H1 (cell line): ENCODE measurements at regions not wholly inside any gene's neighbourhood (a gene's known extent, or its start where the extent isn't known, plus 50 kb on each side); places are given as distances from the start of the nearest gene placed in this dataset.

Experiments
- CHD1 ChIP-seq: IDR thresholded peaks from 2 replicates; pipeline ENCODE4 v1.6.1; 2012; ENCODE audit warnings: low read depth, low read length, improper control_type of control experiment
- CHD7 ChIP-seq: fragments of 300-600 bp; sonication (generic); IDR thresholded peaks from 2 replicates; pipeline ENCODE4 v1.7.1; 2012; ENCODE audit warnings: low read length, moderate library complexity, mild to moderate bottlenecking, inconsistent platforms; ENCODE audit not compliant: insufficient replicate concordance
- EP300 ChIP-seq, 2 experiments: IDR thresholded peaks; 1 replicate in 1 of 2; 2 replicates in 1 of 2; pipeline ENCODE4 v1.6.1; 2011 to 2012; ENCODE audit warnings: low read depth in 2 of 2, low read length in 2 of 2, mild to moderate bottlenecking in 2 of 2, borderline replicate concordance in 1 of 2, inconsistent platforms in 1 of 2, moderate library complexity in 1 of 2
- KDM4A ChIP-seq: IDR thresholded peaks from one replicate; pipeline ENCODE4 v1.7.1; 2012; ENCODE audit warnings: low read depth, mild to moderate bottlenecking, moderate library complexity, low read length, inconsistent platforms; ENCODE audit not compliant: severe bottlenecking
- KDM5A ChIP-seq: fragments of 200-600 bp; IDR thresholded peaks from 2 replicates; pipeline ENCODE4 v1.7.1; 2012; ENCODE audit warnings: mild to moderate bottlenecking, low read length, inconsistent platforms, mixed read lengths
- RAD21 ChIP-seq, 2 experiments: IDR thresholded peaks in 1 of 2; conservative IDR thresholded peaks in 1 of 2; 2 replicates each; pipeline ENCODE4 v1.6.1; 2011; ENCODE audit warnings: low read depth in 2 of 2, low read length in 2 of 2, improper control_type of control experiment in 1 of 2, inconsistent platforms in 1 of 2, mild to moderate bottlenecking in 1 of 2, moderate library complexity in 1 of 2
- RXRA ChIP-seq: IDR thresholded peaks from 2 replicates; pipeline ENCODE4 v1.6.1; 2011; ENCODE audit warnings: low read depth, mild to moderate bottlenecking, low read length, moderate library complexity; ENCODE audit not compliant: insufficient read depth
- SAP30 ChIP-seq: fragments of 300-600 bp; sonication (generic); IDR thresholded peaks from 2 replicates; pipeline ENCODE4 v1.7.1; 2012; ENCODE audit warnings: low read length, moderate library complexity, mild to moderate bottlenecking, inconsistent platforms; ENCODE audit not compliant: insufficient read depth, insufficient replicate concordance
- TCF12 ChIP-seq: IDR thresholded peaks from 2 replicates; pipeline ENCODE4 v1.6.1; 2011; ENCODE audit warnings: low read depth, mild to moderate bottlenecking, low read length

DNA sequence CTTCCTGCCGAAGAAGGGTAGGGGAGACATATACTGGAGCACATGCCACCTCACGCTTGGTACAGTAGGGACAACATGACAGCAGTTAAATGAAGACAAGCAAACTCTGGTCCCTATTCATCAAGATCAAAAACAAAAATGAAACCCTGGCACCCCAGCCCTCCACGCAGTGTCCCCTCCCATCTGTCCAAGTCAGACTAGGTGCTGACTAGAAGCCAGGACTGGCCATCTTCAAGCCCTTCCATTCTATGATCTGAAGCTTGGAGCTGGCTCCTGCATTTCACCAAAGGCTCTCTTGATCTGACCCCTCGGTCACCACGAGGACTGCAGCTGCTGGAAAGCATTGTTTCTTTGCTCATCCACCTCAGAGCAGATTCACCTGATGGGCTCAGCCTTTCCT lies 158.9 kb upstream of the GGTLC1 start (continued):
- TF ChIP-seq CHD7 (no peak), CHD1 (no peak), SAP30 (no peak), RXRA (no peak), RAD21 (IDR thresholded peaks at IDR 0.05 in 1 of 2, conservative IDR thresholded peaks at IDR 0.05 in 1 of 2; ENCODE audit: low read depth in 2 of 2, low read length in 2 of 2) (no peak), KDM5A (no peak), TCF12 (no peak), EP300 (IDR thresholded peaks at IDR 0.05; ENCODE audit: borderline replicate concordance in 1 of 2, low read depth in 2 of 2, low read length in 2 of 2) (no peak), KDM4A (no peak)
